ENCODE measurements at regions not wholly inside any gene's neighbourhood (a gene's known extent, or its start where the extent isn't known, plus 50 kb on each side); places are given as distances from the start of the nearest gene placed in this dataset.

DNA sequence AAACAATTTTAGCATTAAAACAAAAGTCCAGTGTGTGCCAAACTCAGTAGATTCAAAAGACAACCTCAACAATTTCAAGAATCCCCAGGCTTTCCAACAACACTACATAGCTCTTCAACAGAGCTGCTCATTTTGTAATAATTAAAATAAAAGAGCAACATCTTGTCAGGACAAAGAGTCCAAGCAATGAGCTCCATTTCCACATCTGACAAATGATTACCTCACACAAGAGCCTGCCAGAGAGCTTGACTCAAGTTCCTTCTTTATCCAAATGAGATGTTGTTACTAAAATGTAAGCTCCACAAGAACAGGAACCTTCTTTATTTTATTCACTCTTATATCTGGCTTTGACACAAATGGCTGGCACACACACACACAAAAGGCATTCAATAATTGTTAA is 449.8 kb downstream of the HACE1 start:
- no peaks in the 10 kb centered on the region for H3K27me3 Mint-ChIP-seq (ENCODE audit: low read depth)
- no peak overlapping the region for H3K4me3 Mint-ChIP-seq (ENCODE audit: unreplicated experiment)
- DNase-seq (ENCODE audit: low spot score) = no peak
- peaks cover 3% of the 10 kb centered on the region for H3K9me3 Mint-ChIP-seq (ENCODE audit: low read depth)
- H3K4me1 Mint-ChIP-seq (ENCODE audit: low read depth) = no peaks in the 10 kb centered on the region
- no peaks in the 10 kb centered on the region for H3K36me3 Mint-ChIP-seq (ENCODE audit: low read depth)
- TF ChIP-seq, protein P1, sequence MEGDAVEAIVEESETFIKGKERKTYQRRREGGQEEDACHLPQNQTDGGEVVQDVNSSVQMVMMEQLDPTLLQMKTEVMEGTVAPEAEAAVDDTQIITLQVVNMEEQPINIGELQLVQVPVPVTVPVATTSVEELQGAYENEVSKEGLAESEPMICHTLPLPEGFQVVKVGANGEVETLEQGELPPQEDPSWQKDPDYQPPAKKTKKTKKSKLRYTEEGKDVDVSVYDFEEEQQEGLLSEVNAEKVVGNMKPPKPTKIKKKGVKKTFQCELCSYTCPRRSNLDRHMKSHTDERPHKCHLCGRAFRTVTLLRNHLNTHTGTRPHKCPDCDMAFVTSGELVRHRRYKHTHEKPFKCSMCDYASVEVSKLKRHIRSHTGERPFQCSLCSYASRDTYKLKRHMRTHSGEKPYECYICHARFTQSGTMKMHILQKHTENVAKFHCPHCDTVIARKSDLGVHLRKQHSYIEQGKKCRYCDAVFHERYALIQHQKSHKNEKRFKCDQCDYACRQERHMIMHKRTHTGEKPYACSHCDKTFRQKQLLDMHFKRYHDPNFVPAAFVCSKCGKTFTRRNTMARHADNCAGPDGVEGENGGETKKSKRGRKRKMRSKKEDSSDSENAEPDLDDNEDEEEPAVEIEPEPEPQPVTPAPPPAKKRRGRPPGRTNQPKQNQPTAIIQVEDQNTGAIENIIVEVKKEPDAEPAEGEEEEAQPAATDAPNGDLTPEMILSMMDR (IDR thresholded peaks at IDR 0.05) = no peak
- no peak overlapping the region for H3K27ac Mint-ChIP-seq (ENCODE audit: unreplicated experiment)

DNA sequence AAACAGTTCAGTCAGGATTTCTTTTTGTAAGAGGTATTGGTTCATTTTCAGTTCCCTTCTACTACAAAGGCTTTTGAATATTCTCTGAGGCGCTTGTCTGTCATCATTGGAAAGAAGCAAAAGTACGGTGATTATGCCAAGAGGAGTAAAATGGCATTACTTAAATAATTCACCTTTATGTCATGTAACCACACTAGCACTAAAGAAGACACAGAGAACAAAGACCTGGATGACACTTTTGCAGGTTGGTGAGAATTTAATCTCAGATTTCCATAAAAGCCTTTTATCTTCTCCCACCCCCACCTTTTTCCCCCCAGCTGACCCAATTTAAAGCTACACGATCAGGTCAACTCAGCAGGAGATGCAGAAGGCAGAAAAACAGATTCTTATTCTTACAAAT is 451.8 kb downstream of the HACE1 start:
- no peak overlapping the region for H3K4me3 Mint-ChIP-seq (ENCODE audit: unreplicated experiment)
- DNase-seq (ENCODE audit: low spot score) = no peak
- H3K36me3 Mint-ChIP-seq (ENCODE audit: low read depth) = no peaks in the 10 kb centered on the region
- no peaks in the 10 kb centered on the region for H3K27me3 Mint-ChIP-seq (ENCODE audit: low read depth)
- no peak overlapping the region for H3K27ac Mint-ChIP-seq (ENCODE audit: unreplicated experiment)
- peaks cover 8% of the 10 kb centered on the region for H3K4me1 Mint-ChIP-seq (ENCODE audit: low read depth)
- H3K9me3 Mint-ChIP-seq (ENCODE audit: low read depth) = peaks cover 3% of the 10 kb centered on the region
- TF ChIP-seq, protein P1 (IDR thresholded peaks at IDR 0.05) = no peak

DNA sequence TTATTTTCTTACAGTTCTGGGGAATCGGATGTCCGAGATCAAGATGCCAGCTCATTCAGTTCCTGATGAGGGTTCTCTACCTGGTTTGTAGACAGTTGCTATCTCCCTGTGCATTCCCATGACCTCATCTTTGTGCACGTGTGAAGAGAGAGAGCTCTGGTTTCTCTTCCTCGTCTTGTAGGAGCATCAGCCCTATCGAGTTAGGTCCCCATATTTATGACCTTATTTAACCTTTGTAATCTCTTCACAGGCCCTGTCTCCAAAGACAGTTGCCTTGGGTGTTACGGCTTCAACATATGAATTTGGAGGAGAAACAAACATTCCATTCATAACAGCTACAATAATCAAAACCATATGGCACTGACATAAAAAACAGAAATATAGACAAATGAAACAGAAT is 455.3 kb downstream of the HACE1 start:
- H3K27ac Mint-ChIP-seq (ENCODE audit: unreplicated experiment) = no peak overlapping the region

DNA sequence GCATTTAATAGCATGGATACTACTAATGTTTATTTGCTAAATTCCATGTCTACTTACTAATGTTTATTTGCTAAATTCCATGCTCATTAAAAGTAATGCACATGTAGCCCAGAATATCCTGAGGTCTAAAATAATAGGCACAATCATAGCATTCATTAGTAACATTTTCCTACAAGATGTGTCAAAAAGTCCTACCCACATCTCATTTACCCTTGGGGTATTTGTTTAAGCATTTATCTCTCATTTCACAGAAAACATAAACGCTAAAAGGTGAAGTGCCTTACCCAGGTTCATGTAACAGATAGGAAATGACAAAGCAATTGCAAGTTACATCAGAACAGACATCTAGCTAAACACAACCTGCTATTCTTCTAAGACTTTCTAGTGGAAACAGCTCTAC is 457.1 kb downstream of the HACE1 start:
- no peak overlapping the region for H3K4me3 Mint-ChIP-seq (ENCODE audit: unreplicated experiment)
- H3K36me3 Mint-ChIP-seq (ENCODE audit: low read depth) = no peaks in the 10 kb centered on the region
- H3K4me1 Mint-ChIP-seq (ENCODE audit: low read depth) = peaks cover 8% of the 10 kb centered on the region
- no peak for DNase-seq (ENCODE audit: low spot score)
- TF ChIP-seq, protein P1 (IDR thresholded peaks at IDR 0.05) = no peak
- H3K9me3 Mint-ChIP-seq (ENCODE audit: low read depth) = peaks cover 3% of the 10 kb centered on the region
- no peak overlapping the region for H3K27ac Mint-ChIP-seq (ENCODE audit: unreplicated experiment)
- no peaks in the 10 kb centered on the region for H3K27me3 Mint-ChIP-seq (ENCODE audit: low read depth)

More for the DNA sequence above, 455.3 kb downstream of the HACE1 start:
- no peak overlapping the region for H3K4me3 Mint-ChIP-seq (ENCODE audit: unreplicated experiment)
- peaks cover 3% of the 10 kb centered on the region for H3K9me3 Mint-ChIP-seq (ENCODE audit: low read depth)
- TF ChIP-seq, protein P1 (IDR thresholded peaks at IDR 0.05) = no peak
- no peaks in the 10 kb centered on the region for H3K27me3 Mint-ChIP-seq (ENCODE audit: low read depth)
- peaks cover 8% of the 10 kb centered on the region for H3K4me1 Mint-ChIP-seq (ENCODE audit: low read depth)
- no peak for DNase-seq (ENCODE audit: low spot score)
- no peaks in the 10 kb centered on the region for H3K36me3 Mint-ChIP-seq (ENCODE audit: low read depth)

DNA sequence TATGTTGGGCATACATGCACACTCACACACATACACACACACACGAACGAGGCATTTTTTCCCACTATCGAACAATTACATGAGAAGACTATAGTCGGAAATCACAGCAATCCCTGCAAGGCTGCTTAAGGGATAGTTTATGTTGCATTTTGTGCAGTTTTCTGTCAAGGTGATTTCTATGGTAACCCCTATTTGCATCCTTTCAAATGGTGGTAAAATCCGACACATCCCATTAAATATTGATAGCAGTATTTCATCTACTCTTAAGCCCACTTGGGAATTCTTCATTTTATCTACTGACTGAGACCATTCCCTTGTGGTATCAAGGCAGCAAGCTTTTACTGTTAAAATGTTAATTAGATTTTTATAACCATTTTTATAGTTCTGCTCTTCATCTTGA is 457.8 kb downstream of the HACE1 start:
- peaks cover 8% of the 10 kb centered on the region for H3K4me1 Mint-ChIP-seq (ENCODE audit: low read depth)
- no peak overlapping the region for H3K4me3 Mint-ChIP-seq (ENCODE audit: unreplicated experiment)
- DNase-seq (ENCODE audit: low spot score) = no peak
- no peaks in the 10 kb centered on the region for H3K36me3 Mint-ChIP-seq (ENCODE audit: low read depth)
- peaks cover 3% of the 10 kb centered on the region for H3K9me3 Mint-ChIP-seq (ENCODE audit: low read depth)
- no peak overlapping the region for H3K27ac Mint-ChIP-seq (ENCODE audit: unreplicated experiment)
- no peaks in the 10 kb centered on the region for H3K27me3 Mint-ChIP-seq (ENCODE audit: low read depth)
- TF ChIP-seq, protein P1 (IDR thresholded peaks at IDR 0.05) = no peak
